ENCODE measurements at regions not wholly inside any gene's neighbourhood (a gene's known extent, or its start where the extent isn't known, plus 50 kb on each side); places are given as distances from the start of the nearest gene placed in this dataset.
A peak's percentile ranks its signal among the peaks of the same experiment; 100 is the strongest.

DNA sequence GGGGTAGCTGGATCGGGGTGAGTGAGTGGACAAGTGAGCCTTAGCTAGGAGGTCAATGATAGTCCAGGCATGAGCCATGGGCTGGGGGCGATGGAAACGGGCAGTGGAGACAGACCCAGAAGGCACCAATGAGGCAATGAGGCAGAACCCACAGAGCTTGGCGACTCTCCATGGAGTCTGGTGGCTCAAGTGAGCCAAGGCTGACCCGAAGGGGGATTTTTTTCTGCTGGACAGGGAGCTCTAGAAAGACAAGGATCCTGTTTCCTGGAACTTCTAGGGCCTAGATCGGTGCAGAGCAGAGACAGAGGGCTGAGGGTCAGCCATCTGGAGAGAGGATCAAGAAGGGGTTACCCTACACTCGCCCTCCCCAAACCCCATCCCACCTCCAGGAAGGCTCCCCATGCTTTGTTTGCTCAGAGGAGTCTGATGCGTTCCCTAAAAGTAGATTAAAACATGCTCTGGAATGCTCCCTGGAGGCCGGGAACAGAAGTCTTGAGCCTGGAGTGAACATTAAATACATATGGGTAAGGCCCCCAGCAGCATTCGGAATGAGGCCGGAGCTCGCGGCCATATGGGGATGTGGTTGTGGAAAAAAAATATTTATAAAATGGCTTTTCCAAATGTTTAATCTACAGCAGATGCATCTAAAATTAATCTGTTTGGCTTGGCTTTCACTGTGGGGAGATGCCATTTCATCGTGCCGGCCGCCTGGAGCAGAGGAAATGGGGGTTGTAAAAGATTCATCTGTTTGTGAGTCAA is 237.8 kb upstream of the PMEPA1 start:
- intact Hi-C loops (cut with DNase I) = no loop called here
- DNase-seq = peak; percentile 30 to 56
- H3K4me1 ChIP-seq = peaks cover 0 to 6% (median 0%) of the 10 kb centered on the region in 9 donors
- TF ChIP-seq, protein P1, sequence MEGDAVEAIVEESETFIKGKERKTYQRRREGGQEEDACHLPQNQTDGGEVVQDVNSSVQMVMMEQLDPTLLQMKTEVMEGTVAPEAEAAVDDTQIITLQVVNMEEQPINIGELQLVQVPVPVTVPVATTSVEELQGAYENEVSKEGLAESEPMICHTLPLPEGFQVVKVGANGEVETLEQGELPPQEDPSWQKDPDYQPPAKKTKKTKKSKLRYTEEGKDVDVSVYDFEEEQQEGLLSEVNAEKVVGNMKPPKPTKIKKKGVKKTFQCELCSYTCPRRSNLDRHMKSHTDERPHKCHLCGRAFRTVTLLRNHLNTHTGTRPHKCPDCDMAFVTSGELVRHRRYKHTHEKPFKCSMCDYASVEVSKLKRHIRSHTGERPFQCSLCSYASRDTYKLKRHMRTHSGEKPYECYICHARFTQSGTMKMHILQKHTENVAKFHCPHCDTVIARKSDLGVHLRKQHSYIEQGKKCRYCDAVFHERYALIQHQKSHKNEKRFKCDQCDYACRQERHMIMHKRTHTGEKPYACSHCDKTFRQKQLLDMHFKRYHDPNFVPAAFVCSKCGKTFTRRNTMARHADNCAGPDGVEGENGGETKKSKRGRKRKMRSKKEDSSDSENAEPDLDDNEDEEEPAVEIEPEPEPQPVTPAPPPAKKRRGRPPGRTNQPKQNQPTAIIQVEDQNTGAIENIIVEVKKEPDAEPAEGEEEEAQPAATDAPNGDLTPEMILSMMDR (IDR thresholded peaks at IDR 0.05) = no peak
- no peak overlapping the region for H3K4me3 ChIP-seq
- H3K27me3 ChIP-seq = peaks cover 0 to 4% (median 0%) of the 10 kb centered on the region in 7 donors
- H3K36me3 ChIP-seq = no peaks in the 10 kb centered on the region
- WGBS, 2 donors = 58 to 66% methylated on average over 16 of the region's 16 CpGs
- peak overlapping the region in 7 of 10 donors; percentile 6 to 48 (median 37) for H3K27ac ChIP-seq
- H3K9me3 ChIP-seq = no peaks in the 10 kb centered on the region
- peak; percentile 48 to 88 (median 76) for ATAC-seq

DNA sequence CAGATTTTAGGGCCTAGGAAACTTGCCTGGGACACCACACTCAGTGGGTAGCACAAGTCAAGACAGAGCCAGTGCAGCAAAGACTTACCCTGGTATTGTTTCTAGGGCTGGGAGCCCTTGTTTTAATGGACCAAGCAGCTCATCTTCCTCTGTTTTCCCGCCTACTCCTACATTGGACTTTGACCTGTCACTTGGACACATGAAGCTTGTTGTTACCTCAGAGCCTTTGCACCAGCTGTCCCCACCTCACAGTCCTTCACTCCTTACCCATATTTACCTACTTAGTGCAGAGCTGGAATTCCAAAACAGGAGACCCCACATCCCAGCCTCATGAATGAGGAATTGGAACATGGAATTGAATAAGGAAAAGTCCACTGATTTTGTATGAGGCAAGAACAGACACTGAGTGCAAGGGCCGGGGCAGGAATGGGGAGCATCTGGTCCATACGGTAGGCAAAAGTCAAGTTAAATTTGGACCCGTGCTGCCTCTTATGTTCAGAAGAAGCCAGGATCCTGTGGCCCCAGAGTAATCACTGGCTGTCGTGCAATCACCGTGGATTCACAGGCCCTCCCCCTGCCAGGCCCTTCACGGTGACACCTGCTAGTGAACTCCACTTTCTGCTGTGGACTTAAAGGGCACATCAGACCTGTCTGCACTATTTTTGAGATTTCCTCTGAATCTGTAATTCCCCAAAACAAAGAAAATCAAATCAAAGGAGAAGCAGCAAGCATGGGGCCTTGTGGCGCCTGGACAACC is 236.9 kb upstream of the PMEPA1 start:
- Histone ChIP-seq H3K36me3 (no peaks in the 10 kb centered on the region), H3K4me1 (peaks cover 0 to 6% (median 0%) of the 10 kb centered on the region in 9 donors), H3K27ac (peak overlapping the region in 7 of 10 donors; percentile 6 to 48 (median 37)), H3K4me3 (no peak overlapping the region), H3K27me3 (peaks cover 0 to 4% (median 0%) of the 10 kb centered on the region in 7 donors), H3K9me3 (no peaks in the 10 kb centered on the region)
- ATAC-seq (no peak), DNase-seq (no peak)
- TF ChIP-seq, protein P1 (IDR thresholded peaks at IDR 0.05) = no peak
- 85 to 97% methylated on average over 8 of the region's 8 CpGs for WGBS, 2 donors
- intact Hi-C loops (cut with DNase I) = no loop called here

DNA sequence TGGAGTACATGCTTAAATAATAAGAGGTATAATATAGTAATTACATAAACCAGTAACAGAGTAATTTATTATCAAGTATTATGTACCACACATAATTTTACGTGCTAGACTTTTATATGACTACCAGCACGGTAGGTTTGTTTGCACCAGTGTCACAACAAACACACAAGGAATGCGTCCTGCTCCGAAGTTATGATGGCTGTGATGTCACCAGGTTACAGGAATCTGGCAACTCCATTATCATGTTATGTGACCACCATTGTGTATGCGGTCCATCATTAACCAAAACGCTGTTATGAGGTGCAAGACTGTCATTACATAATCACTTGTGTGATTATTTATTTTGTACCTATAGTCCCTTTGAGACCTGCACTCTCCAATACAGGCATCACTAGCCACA is 235.2 kb upstream of the PMEPA1 start:
- WGBS, 2 donors = 90 to 92% methylated on average over 6 of the region's 6 CpGs

DNA sequence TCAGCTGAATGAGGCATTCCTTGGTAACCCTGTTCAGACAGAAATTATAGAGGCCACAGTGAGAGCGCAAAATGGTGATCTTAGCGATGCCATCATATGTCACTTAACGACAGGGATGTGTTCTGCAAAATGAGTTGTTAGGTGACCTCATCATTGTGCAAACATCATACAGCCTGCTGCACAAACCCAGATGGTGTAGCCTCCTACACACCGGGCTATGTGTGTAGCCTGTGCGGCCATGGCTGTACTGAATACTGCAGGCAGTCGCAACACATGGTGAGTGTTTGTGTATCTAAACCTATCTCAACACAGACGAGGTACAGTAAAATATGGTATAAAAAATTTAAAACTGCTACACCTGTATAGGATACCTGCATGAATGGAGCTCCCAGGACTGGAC is 234.1 kb upstream of the PMEPA1 start:
- DNase-seq (no peak), ATAC-seq (no peak)
- TF ChIP-seq, protein P1 (IDR thresholded peaks at IDR 0.05) = no peak
- Histone ChIP-seq H3K27me3 (peaks cover 0 to 4% (median 0%) of the 10 kb centered on the region in 7 donors), H3K27ac (no peak overlapping the region), H3K4me3 (no peak overlapping the region), H3K9me3 (no peaks in the 10 kb centered on the region), H3K36me3 (no peaks in the 10 kb centered on the region), H3K4me1 (peaks cover 0 to 7% (median 0%) of the 10 kb centered on the region in 9 donors)
- 95% methylated on average over 7 of the region's 7 CpGs for WGBS, 2 donors
- intact Hi-C loops (cut with DNase I) = no loop called here

More for the DNA sequence above, 235.2 kb upstream of the PMEPA1 start:
- no peak for DNase-seq
- H3K36me3 ChIP-seq = no peaks in the 10 kb centered on the region
- ATAC-seq = no peak
- H3K27me3 ChIP-seq = peaks cover 0 to 4% (median 0%) of the 10 kb centered on the region in 7 donors
- H3K9me3 ChIP-seq = no peaks in the 10 kb centered on the region
- H3K4me3 ChIP-seq = no peak overlapping the region
- H3K27ac ChIP-seq = no peak overlapping the region
- peaks cover 0 to 6% (median 0%) of the 10 kb centered on the region in 9 donors for H3K4me1 ChIP-seq
- TF ChIP-seq, protein P1 (IDR thresholded peaks at IDR 0.05) = no peak
- intact Hi-C loops (cut with DNase I) = no loop called here

Measured in heart right ventricle (tissue), 16 donors.